ENCODE measurements at regions not wholly inside any gene's neighbourhood (a gene's known extent, or its start where the extent isn't known, plus 50 kb on each side); places are given as distances from the start of the nearest gene placed in this dataset.

DNA sequence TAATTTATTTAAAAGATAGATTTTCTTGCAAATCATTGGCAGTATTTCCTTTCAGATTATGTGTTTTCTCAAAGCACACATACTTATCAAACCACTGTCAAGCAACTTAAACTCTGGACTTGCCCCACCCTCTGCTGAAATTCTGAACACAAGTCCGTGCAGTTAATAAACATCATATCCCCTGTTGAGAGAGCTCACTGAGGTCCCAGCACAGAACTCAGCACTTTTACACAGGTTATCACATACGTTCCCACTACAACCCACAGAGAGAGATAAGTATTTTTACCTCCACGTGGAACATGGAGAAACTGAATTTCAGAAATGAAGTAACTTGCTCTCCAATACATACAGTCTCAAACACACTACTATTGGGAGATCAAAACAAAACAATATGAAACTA lies 267.6 kb upstream of the IGF1R start:
- no peak overlapping the region for H3K27ac Mint-ChIP-seq
- no peaks in the 10 kb centered on the region for H3K36me3 Mint-ChIP-seq
- H3K4me3 Mint-ChIP-seq, result no peak overlapping the region
- H3K27me3 Mint-ChIP-seq, result peaks cover 9% of the 10 kb centered on the region
- H3K4me1 Mint-ChIP-seq, result no peaks in the 10 kb centered on the region
- peaks cover 8% of the 10 kb centered on the region for H3K9me3 Mint-ChIP-seq

DNA sequence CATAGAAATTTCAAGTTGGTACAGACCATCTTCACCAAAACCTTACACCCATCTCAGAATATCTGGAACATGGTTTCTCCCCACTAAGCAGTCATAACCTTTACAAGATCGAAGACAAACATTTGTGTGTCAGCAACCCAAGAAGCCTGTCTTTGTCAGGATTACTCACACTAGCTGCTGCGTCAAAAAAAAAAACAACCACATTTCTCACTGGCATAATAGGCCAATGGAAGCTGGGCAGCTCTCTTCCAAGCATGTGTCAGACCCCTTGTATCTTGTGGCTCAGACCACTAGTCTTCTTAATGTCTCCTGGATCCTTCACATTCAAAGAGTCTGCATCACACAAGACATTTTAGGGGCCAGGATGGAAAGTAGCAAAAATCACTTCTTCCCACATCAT lies 266.9 kb upstream of the IGF1R start:
- Mint-ChIP-seq H3K4me1 (no peaks in the 10 kb centered on the region), H3K27me3 (peaks cover 9% of the 10 kb centered on the region), H3K27ac (no peak overlapping the region), H3K9me3 (peaks cover 8% of the 10 kb centered on the region), H3K36me3 (no peaks in the 10 kb centered on the region), H3K4me3 (no peak overlapping the region)

DNA sequence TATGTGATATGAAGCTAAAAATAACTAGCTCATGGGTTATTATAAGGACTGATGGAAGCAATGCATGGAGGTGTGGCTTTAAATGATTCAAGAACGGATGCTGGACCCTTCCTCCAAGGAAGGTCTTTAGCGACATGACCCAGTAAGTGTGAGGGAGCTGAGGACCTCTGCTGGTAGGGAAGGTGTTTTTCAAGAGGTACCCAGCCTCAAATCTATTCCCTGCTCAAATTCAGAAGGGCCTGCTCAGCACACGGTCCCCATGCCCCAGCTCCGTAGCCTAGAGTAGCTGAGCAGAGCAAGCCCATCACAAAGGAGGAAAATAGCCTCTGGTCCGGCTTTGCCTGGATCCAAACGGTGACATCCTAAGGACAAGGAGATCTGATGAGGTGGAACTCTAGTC lies 266.2 kb upstream of the IGF1R start:
- Mint-ChIP-seq H3K4me1 (no peaks in the 10 kb centered on the region), H3K9me3 (peaks cover 8% of the 10 kb centered on the region), H3K27ac (no peak overlapping the region), H3K36me3 (no peaks in the 10 kb centered on the region), H3K27me3 (peaks cover 9% of the 10 kb centered on the region), H3K4me3 (no peak overlapping the region)

DNA sequence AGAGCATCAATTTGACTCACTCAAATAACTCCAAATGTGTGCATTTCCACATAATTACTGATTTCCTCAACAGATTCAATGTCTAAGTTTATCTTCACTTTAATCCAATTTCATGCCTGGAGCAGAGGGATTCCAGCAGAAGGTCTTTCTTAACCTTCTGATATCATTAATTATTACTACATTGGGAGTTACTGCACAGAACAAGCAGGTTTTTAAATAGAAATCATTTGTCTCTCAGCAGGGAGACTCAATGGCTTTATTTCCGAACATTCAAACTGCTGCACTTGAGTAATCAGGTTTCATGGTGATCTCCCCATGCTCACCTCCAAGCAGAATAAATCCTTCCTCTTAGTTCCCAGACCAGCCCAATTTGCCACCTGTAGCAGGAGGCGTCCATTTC lies 264.8 kb upstream of the IGF1R start:
- Mint-ChIP-seq H3K36me3 (no peaks in the 10 kb centered on the region), H3K27ac (no peak overlapping the region), H3K4me3 (no peak overlapping the region), H3K4me1 (no peaks in the 10 kb centered on the region), H3K27me3 (peaks cover 9% of the 10 kb centered on the region), H3K9me3 (peaks cover 7% of the 10 kb centered on the region)

DNA sequence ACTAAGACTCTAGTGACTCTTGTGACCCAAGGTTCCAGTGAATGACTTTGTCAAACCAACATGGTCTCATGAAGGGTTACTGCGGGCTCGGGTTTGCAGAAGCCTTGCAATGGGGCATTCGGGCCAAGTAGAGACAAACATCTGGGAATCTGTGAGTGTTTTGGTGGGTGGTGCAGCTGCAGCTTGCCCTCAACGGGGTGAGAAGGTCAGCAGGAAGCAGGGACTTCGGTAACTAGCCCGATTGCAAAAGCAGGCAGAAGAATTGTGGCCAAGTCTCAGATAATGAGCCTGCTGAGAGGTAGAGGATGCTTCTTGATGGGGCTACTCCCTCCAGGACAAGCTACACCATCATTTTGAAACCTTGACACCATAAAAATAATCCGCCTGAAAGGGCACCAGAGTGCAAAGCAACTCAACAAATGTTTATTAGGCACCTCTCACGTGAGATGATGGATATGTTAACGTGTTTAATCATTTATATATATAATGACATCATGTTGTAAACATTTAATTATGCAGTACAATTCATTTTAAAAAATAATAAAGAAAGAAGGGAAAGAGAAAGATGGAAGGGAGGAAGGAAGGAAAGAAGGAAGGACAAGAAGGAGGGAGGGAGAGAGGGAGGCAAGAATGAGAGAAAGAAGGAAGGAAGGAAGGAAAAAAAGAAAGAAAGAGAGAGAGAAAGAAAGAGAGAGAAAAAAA lies 263.9 kb upstream of the IGF1R start:
- Mint-ChIP-seq H3K4me3 (no peak overlapping the region), H3K9me3 (no peaks in the 10 kb centered on the region), H3K4me1 (no peaks in the 10 kb centered on the region), H3K36me3 (no peaks in the 10 kb centered on the region), H3K27me3 (peaks cover 9% of the 10 kb centered on the region), H3K27ac (no peak overlapping the region)

DNA sequence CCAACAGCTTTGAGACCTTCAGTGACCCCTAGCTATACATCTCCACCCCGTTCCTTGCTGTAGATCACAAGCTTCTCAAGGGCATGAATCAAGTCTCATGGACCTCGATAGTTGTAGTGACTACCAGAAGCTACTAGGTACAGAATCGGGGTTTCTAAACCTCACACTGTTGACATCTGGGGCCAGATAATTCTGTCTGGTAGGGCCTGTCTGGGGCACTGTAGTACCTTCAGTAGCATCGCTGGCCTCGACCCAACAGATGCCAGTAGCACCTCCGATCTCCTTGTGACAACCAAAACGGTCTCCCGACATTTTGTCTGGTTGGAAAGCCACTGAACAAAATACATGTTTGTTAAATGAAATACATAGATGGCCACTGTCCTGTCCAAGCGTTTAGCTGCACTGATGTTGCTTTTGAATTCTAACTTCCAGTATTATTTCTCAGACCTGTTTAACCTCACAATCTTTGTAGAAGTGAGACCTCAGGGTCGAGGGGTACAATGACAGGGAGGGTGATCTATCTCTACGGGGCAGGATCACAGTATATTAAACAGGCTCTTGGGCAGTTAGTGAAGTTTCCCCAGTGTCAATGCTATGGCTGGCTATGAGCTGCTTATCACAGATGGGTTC lies 262.5 kb upstream of the IGF1R start:
- Mint-ChIP-seq H3K27ac (no peak overlapping the region), H3K9me3 (no peaks in the 10 kb centered on the region), H3K27me3 (peaks cover 13% of the 10 kb centered on the region), H3K4me1 (no peaks in the 10 kb centered on the region), H3K36me3 (no peaks in the 10 kb centered on the region), H3K4me3 (no peak overlapping the region)

DNA sequence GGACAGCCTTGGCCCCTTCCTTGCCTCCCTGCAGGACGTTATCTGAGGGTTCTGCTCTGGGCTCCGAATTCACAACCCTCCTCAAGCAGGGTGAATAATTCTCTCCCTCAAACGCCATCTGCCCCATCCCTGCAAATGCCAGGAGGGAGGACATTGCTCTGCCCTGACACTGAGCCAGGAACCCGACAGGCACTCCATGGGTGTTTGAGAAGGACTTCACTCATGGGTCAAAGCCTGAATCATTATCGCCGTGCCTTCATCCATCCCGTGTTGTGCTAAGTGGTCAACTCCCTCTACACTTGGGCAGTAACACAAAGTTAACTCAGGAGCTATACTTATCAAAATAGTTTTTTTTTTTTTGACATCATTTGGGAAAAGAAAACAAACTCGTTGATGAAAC lies 261.8 kb upstream of the IGF1R start:
- H3K27me3 Mint-ChIP-seq, result peaks cover 16% of the 10 kb centered on the region
- H3K36me3 Mint-ChIP-seq, result no peaks in the 10 kb centered on the region

DNA sequence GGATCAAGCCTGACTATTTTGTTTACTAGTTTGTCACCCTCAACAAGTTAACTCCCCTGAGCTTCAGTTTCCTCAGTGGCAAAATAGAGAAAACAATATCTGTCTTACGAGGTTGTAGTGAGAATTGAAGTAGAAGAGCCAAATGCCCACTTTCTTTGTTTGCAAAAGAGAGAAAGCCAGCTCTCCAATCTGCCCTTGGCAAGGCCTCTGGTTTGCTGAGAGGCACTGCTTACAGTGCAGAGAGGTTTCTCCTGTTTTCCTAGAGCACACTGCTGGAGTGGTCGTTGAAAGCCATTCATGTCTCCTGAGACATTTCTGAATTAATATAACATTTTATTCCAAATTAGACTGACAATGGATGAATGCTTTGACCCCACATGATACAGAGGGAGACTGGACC lies 260.5 kb upstream of the IGF1R start:
- H3K36me3 Mint-ChIP-seq, result no peaks in the 10 kb centered on the region
- no peak overlapping the region for H3K27ac Mint-ChIP-seq
- no peaks in the 10 kb centered on the region for H3K9me3 Mint-ChIP-seq
- H3K4me1 Mint-ChIP-seq, result no peaks in the 10 kb centered on the region
- no peak overlapping the region for H3K4me3 Mint-ChIP-seq
- peaks cover 16% of the 10 kb centered on the region for H3K27me3 Mint-ChIP-seq

More for the DNA sequence above, 261.8 kb upstream of the IGF1R start:
- Mint-ChIP-seq H3K4me3 (no peak overlapping the region), H3K4me1 (no peaks in the 10 kb centered on the region), H3K27ac (no peak overlapping the region), H3K9me3 (no peaks in the 10 kb centered on the region)

DNA sequence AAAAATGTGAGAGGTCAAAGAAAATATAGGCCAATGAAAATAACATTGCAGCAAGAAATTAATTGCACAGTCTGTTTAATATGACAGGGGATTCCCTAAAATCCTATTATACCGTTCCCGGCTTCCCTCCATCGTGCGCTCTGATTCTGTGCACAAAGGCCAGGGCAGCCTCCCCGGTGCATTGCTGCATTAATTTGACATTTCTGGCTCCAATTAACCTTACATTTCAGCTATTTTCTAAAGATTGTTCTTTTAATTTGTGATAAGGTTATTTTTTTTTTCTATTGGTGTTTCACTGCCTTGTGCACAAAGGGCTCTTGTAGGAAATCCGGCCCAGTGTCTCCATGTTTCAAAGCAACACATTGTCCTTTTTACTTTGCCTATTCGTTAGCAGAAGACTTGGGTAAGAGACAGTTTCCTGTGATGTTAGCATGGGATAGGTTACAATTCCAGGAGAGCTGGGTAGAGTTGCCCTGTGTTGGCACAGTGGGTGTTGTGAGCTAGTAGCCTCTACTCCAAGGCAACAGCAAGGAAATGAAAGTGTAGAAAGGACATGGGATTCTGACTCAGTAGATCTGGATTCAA lies 257.3 kb upstream of the IGF1R start:
- Mint-ChIP-seq H3K4me3 (no peak overlapping the region), H3K36me3 (no peaks in the 10 kb centered on the region), H3K9me3 (no peaks in the 10 kb centered on the region), H3K27ac (no peak overlapping the region), H3K27me3 (peaks cover 13% of the 10 kb centered on the region), H3K4me1 (no peaks in the 10 kb centered on the region)

DNA sequence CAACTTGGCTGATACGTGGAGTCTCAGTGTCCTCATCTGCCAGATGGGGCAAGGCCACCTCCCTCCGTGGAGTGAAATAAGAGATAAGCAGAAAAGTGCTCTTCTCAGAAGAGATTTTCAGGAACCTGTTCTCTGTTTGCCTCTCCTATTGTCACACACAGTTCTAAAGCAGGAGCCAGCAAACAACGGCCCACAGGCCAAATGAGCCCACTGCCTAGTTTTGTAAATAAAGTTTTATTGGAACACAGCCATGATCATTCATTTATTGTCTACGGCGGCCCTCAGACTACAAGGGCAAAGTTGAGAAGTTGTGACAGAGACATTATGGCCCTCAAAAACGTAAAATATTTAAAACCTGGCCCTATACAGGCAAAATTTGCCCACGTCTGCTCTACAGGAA lies 256.8 kb upstream of the IGF1R start:
- Mint-ChIP-seq H3K4me3 (no peak overlapping the region), H3K27ac (no peak overlapping the region), H3K4me1 (no peaks in the 10 kb centered on the region), H3K36me3 (no peaks in the 10 kb centered on the region), H3K27me3 (peaks cover 13% of the 10 kb centered on the region), H3K9me3 (no peaks in the 10 kb centered on the region)

DNA sequence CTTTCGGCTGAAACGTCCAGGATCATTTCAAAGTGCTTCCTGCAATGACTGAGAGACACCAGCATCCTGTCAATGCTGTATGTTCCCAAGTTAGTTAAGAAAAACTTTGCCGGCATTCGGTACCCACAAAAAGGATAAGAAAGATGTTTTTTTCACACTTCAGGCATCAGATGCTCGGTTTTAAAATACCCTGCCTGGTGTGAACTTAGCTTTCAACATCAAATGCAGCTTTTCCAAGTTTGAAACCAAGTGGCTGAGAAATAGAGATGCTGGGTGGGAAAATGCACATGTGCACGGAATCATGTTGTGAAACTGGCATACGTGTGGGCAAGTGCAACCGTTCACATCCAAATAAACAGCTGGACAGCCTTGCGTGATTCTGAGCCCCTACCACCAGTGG lies 254.9 kb upstream of the IGF1R start:
- Mint-ChIP-seq H3K36me3 (no peaks in the 10 kb centered on the region), H3K9me3 (no peaks in the 10 kb centered on the region), H3K27me3 (peaks cover 13% of the 10 kb centered on the region), H3K4me1 (no peaks in the 10 kb centered on the region), H3K27ac (no peak overlapping the region), H3K4me3 (no peak overlapping the region)

DNA sequence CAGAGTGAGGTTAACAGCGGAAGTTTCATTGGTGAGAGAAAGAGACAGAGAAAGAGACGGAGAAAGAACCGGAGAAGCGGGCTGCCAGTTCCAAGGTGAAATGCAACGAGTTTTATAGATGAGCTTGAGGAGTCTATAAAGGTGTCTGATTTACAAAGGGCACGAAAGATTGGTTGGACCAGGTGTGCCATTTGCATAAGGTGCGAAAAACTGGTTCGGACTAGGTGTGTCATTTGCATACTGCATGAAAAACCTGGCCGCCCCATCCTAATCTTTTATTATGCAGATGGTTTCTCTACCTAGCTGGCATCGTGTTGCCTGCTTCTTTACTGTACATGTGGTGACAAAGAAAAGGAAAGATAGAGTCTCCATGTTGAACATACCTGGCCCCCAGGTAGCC lies 253.8 kb upstream of the IGF1R start:
- Mint-ChIP-seq H3K9me3 (no peaks in the 10 kb centered on the region), H3K4me3 (no peak overlapping the region)

DNA sequence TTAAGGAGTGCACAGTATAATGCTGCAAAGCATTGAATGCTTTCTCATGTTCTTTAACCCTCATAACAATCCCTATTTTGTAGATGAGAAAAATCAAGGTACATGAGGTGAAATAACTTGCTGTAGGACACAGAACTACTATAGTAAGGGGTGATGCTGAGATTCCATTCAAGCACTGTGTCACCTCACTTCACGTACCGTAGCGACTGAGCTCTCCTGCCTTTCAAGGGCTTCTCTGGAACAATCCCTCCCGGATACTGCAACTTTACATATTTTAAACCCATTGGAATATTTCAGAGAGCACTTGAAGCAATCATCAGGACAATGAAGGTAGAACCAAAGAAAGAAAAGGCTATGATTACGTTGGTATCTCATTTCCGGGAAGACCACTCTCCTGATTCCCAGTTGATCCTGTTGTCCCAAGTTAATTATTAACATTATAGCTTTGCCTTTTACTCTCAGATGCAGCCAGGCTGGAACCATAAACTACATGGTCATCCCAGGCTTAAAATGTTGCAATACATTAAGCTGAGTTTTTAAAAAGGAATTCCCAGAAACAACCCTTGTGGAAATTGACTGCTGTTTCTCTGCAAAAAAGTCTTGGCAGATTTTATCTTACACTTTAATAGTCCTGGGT lies 252.2 kb upstream of the IGF1R start:
- H3K27me3 Mint-ChIP-seq, result peaks cover 11% of the 10 kb centered on the region
- H3K9me3 Mint-ChIP-seq, result no peaks in the 10 kb centered on the region
- H3K27ac Mint-ChIP-seq, result no peak overlapping the region
- H3K36me3 Mint-ChIP-seq, result no peaks in the 10 kb centered on the region
- H3K4me3 Mint-ChIP-seq, result no peak overlapping the region
- H3K4me1 Mint-ChIP-seq, result no peaks in the 10 kb centered on the region

More for the DNA sequence above, 253.8 kb upstream of the IGF1R start:
- peaks cover 16% of the 10 kb centered on the region for H3K27me3 Mint-ChIP-seq
- H3K27ac Mint-ChIP-seq, result no peak overlapping the region
- H3K36me3 Mint-ChIP-seq, result no peaks in the 10 kb centered on the region
- H3K4me1 Mint-ChIP-seq, result no peaks in the 10 kb centered on the region

DNA sequence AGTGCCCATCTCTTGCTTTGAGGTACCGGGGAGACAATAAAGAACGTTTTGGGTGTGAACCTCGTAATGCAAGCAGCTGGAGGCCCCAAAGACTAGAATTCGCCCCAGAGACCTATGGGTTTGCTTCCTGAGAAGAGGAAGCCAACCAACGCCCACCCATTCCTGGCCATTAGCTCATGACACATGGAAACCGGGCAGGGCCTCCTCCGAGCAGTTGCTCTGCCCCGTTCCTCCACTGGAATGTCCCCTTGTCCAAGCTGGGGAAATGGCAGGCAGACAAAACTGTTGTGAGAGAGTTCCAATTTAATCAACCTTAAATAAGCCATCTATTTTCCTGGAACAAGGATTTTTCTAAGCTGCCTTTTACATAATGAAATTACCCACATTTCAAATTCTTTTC lies 250.9 kb upstream of the IGF1R start:
- Mint-ChIP-seq H3K4me1 (no peaks in the 10 kb centered on the region), H3K4me3 (no peak overlapping the region), H3K36me3 (no peaks in the 10 kb centered on the region), H3K27me3 (peaks cover 9% of the 10 kb centered on the region), H3K9me3 (no peaks in the 10 kb centered on the region), H3K27ac (no peak overlapping the region)

DNA sequence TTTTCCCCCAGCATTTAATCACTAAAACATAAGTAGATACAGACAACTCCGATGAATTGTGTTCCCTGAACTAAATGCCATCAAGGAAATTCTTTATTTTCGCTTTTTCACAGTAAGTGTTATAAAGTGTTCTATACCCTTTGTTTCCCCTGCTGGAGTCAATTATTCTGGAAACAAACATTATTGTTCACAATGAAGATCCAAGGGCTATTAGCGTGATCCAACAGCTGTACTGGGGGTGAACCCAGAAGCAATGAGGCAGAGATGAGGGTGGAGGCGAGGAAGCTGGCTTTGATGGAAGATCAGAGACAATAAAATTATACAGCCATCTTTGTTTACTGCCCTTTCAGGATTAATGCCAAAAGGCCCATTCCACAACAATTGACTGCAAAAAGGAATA lies 250.3 kb upstream of the IGF1R start:
- H3K27me3 Mint-ChIP-seq, result peaks cover 11% of the 10 kb centered on the region
- H3K4me3 Mint-ChIP-seq, result no peak overlapping the region
- no peaks in the 10 kb centered on the region for H3K36me3 Mint-ChIP-seq
- H3K4me1 Mint-ChIP-seq, result no peaks in the 10 kb centered on the region
- no peaks in the 10 kb centered on the region for H3K9me3 Mint-ChIP-seq
- H3K27ac Mint-ChIP-seq, result no peak overlapping the region

DNA sequence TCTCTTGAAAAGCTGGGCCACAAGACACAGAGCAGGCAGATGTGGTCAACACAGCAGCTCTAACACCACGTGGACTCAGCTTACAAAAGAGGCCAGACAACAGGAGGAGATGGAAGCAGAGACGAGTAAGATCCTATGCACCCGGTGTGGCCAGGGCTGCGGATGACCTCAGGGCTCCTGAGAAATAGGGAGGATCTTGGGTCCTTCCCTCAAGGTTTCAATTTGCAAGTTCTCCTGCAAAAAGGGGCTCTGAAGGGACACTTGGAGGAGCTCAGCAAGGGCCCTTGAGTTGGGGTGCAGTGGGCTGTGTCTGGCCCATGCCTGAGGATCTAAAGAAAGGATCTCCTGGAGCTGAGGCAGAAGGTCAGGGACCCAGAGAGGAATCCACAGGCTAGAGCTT lies 249.5 kb upstream of the IGF1R start:
- no peaks in the 10 kb centered on the region for H3K9me3 Mint-ChIP-seq
- H3K27me3 Mint-ChIP-seq, result peaks cover 11% of the 10 kb centered on the region
- no peak overlapping the region for H3K27ac Mint-ChIP-seq
- H3K4me3 Mint-ChIP-seq, result no peak overlapping the region
- H3K36me3 Mint-ChIP-seq, result no peaks in the 10 kb centered on the region
- no peaks in the 10 kb centered on the region for H3K4me1 Mint-ChIP-seq
